ENCODE measurements at regions not wholly inside any gene's neighbourhood (a gene's known extent, or its start where the extent isn't known, plus 50 kb on each side); places are given as distances from the start of the nearest gene placed in this dataset.

GRCh38 chr5:23367874-23368273 lies 139.5 kb upstream of the PRDM9 start:
- intact Hi-C loops (cut with micrococcal nuclease) (no loop called here), dilution Hi-C loops (cut with MboI; ENCODE audit: extremely low pct_ligation_motif_present, low sequenced_read_pairs) (no loop called here)
- ChIA-PET POLR2A (no interaction called here), CTCF (interaction anchor here (0.7 kb wide), 1 partner anchor 11 kb away, joined by 3 read pairs; no protein-coding TSS in a partner anchor)
- Histone ChIP-seq H3K9me3 (replicated peaks; ENCODE audit: control insufficient read depth, insufficient read depth, low read length) (no peaks in the 10 kb centered on the region), H3K4me2 (ENCODE audit: insufficient read depth, low read length) (no peak overlapping the region), H3K9ac (replicated peaks; ENCODE audit: extremely low read depth, insufficient read depth, low read length) (no peak overlapping the region), H3K9me1 (replicated peaks; ENCODE audit: control insufficient read depth, extremely low read depth, insufficient read depth, low read length) (no peaks in the 10 kb centered on the region), H3K4me1 (ENCODE audit: control insufficient read depth, extremely low read depth, insufficient read depth, low read length) (no peaks in the 10 kb centered on the region), H3K79me2 (ENCODE audit: control insufficient read depth, insufficient read depth, low read length) (no peaks in the 10 kb centered on the region), H4K20me1 (replicated peaks; ENCODE audit: control insufficient read depth, extremely low read depth, insufficient read depth, low read length) (no peaks in the 10 kb centered on the region), H2AFZ (ENCODE audit: low read depth, low read length) (no peak overlapping the region), H3K36me3 (ENCODE audit: control insufficient read depth in 2 of 2, extremely low read depth in 1 of 2, insufficient read depth in 2 of 2, low read length in 2 of 2) (no peaks in the 10 kb centered on the region), H3K27me3 (ENCODE audit: control insufficient read depth in 2 of 2, insufficient read depth in 2 of 2, low read length in 2 of 2) (no peaks in the 10 kb centered on the region), H3K4me3 (replicated peaks in 1 of 3; ENCODE audit: insufficient read depth in 1 of 3, low read depth in 1 of 3, low read length in 3 of 3) (no peak overlapping the region), H3K27ac (ENCODE audit: insufficient read depth, low read depth, low read length) (no peak overlapping the region)
- BruUV-seq (replicated peaks): no TSS peak
- FAIRE-seq (no peak), DNase-seq (ENCODE audit: low read depth, low spot score) (no peak)
- no peak for TF ChIP-seq GATA2 (IDR thresholded peaks at IDR 0.05; ENCODE audit: insufficient read depth, insufficient read length, low read depth, low read length)
- TF ChIP-seq EZH2 (IDR thresholded peaks at IDR 0.05; ENCODE audit: borderline replicate concordance, low read depth, low read length, severe bottlenecking): no peak
- TF ChIP-seq JUN (IDR thresholded peaks at IDR 0.05; ENCODE audit: borderline replicate concordance, insufficient read depth, insufficient read length, low read depth): no peak
- TF ChIP-seq MYC (IDR thresholded peaks at IDR 0.05; ENCODE audit: low read depth, low read length): no peak
- TF ChIP-seq MAX (IDR thresholded peaks at IDR 0.05; ENCODE audit: insufficient read depth, insufficient read length): no peak
- no peak for TF ChIP-seq FOS (IDR thresholded peaks at IDR 0.05; ENCODE audit: borderline replicate concordance, insufficient read depth, low read length)
- TF ChIP-seq CTCF (IDR thresholded peaks at IDR 0.05; ENCODE audit: extremely low read depth in 1 of 2, insufficient read depth in 1 of 2, low read depth in 1 of 2, low read length in 2 of 2): no peak
- no peak for TF ChIP-seq POLR2AphosphoS5 (IDR thresholded peaks at IDR 0.05; ENCODE audit: insufficient read depth, low read depth, low read length)
